Activated CD4-positive, alpha-beta T cell treated with anti-CD3 and anti-CD28 coated beads, Interleukin-2, Interleukin-4, amounts not matched to agents 100 ng/mL and 50 ng/mL, durations not matched to agents 16 hours and 8 hours (primary cell): ENCODE measurements at regions not wholly inside any gene's neighbourhood (a gene's known extent, or its start where the extent isn't known, plus 50 kb on each side); places are given as distances from the start of the nearest gene placed in this dataset.

Experiments
- DNase-seq: peaks from one replicate; pipeline ENCODE4 v3.0.0-alpha.2; 2020; ENCODE audit warnings: low spot score

DNA sequence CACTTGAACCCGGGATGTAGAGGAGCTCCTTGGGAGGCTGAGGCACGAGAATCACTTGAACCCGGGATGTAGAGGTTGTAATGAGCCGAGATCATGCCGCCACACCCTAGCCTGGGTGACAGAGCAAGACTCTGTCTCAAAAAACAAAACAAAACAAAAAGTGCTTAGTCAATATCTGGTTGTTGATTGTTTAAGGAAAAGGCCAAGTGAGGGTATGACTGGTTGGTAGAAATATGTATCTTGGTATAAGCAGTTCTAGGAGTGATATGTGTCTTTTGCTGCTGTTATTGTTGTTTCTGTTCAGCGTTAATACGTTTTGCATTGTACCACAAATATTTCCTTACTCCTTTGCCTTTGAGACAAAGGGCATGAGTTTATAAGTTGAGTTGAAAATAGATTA is 210.7 kb upstream of the DMRT1 start:
- no peak for DNase-seq

GRCh38 chr9:631596-631995 is 209.9 kb upstream of the DMRT1 start:
- DNase-seq: no peak

GRCh38 chr9:633461-633860 is 208.0 kb upstream of the DMRT1 start:
- DNase-seq: no peak

DNA sequence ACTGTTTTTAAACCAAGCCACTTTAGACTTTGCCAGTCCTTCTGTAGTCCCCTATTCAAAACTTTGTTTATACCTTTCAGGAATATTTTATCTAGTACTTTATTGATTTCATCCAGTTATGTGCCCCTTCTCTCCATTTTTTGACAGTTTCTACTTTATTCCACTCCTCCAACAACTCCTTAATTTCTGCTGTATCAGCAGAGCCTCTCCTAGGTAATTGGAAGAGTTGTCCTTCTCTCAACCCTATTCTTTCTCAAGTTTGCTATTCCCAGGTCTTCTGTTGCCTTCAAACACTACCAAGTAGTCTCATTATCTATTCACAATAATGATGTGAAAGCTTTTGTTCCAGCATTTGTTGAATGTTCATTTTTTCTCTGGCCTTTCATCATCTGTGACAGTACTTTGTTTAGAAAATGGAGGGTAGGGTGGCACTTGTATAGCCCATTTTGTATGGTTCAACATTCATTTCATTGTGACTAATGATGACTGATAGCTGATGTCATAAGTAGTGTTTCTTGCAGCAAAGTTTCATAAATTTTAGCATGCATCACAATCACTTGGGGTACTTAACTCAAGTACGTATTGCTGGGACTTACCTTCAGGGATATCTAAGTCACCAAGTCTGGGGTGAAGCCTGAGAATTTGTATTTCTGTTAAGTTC is 204.4 kb upstream of the DMRT1 start:
- no peak for DNase-seq

- no peak for DNase-seq
Observed at GRCh38 chr9:638152-638551, 203.3 kb upstream of the DMRT1 start.

GRCh38 chr9:642014-642413 is 199.5 kb upstream of the DMRT1 start:
- DNase-seq: no peak

DNA sequence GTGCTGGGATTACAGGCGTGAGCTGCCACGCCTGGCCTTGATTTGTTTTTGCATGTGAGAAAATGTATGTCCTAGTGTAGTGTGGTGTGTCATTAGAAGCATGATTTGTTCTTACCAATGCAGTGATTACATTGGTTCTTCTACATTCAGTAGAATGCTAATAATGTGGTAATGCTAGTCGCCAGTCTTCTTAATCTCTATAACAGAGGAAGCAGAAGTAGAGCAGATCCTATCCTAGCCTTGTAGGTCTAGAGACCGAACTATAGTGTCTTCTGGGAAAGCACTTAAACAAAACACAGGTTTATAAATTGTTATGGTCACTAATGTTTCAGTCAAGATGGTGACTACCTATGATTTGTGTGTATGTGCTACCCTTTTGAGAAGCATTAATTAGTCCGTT is 197.5 kb upstream of the DMRT1 start:
- no peak for DNase-seq

GRCh38 chr9:647522-647921 is 194.0 kb upstream of the DMRT1 start:
- DNase-seq: no peak

DNA sequence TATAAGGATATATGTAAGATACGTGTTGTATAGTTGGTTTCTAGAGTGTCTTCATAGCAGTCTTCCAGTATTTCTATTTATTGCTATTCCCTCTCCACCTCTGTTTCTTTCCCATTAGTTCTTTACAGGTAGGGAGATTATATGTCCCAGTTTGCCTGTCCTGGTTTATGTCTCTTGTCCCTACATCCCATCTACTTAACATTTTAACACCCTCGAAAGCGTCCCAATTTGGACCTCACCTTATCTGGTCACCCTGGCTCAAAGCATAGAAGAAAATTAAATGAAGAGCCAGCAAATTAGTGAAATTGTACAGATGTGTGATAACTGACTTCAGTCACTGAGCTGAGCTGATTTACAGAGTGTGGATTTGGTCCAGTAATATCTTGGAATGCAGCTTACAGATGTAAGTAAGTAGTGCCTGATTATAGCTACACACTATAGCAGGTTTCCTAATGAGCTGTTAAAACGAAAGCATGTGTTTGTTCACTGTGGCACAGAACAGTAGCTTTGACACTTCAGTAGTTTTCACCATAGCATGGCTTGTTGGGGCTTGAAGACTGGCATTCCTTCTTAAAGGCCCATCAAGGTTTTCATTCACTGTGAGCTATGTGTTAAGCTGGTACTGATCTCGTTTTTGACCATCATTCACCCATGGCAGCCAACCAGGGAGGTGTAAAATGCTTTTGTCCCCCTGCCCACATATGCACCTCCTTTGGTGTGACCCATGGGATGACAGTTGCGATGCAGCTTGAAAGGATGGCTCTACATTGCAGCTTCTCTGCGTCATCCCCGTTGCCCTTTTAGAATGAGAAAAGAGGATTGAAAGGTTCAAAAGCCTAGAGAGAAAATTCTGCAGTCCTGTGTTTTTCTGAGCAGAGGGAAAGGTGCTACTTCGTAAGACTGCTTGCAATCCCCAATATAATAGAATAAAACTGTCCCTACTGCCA is 192.1 kb upstream of the DMRT1 start:
- no peak for DNase-seq

- no peak for DNase-seq
Observed at GRCh38 chr9:650362-650761, 191.1 kb upstream of the DMRT1 start.

DNA sequence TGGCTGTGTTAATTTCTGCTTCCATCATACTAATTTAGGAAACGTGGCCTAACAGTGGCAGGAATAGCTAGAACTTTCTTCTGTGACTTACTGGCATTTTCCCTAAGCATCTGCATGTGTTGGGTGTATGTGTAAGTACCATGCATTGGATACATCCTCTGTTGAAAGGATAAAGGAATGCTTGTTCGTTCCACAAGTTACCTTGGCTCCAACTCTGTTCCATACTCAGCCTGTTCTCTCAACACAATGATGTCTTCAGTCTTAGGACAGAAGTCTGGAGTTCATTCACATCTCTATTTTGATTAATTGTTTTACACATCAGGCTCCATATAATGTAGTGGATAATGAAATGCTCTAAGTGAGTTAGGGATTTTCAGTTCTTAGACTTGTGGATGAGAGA is 190.1 kb upstream of the DMRT1 start:
- no peak for DNase-seq

DNA sequence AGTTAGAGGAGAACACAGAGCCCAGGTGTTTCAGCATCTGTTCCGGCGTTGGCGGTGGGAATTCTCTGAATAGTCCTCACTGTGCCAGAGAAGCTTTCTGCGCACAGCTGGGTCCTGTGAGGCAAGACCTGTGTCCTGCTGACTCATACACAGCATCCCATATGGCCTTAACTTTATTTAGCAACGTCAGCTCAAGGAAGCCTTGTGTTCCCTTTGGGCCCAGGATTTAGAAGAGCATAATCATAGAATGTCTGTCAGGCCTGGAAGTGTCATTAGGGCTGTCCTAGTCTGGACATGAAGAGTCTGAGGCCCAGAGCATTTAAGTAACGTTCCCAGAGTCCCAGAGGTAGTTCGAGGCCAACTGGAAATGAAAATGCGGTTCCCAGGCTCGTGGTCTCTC is 188.6 kb upstream of the DMRT1 start:
- no peak for DNase-seq

- no peak for DNase-seq
Observed at GRCh38 chr9:653421-653820, 188.1 kb upstream of the DMRT1 start.

DNA sequence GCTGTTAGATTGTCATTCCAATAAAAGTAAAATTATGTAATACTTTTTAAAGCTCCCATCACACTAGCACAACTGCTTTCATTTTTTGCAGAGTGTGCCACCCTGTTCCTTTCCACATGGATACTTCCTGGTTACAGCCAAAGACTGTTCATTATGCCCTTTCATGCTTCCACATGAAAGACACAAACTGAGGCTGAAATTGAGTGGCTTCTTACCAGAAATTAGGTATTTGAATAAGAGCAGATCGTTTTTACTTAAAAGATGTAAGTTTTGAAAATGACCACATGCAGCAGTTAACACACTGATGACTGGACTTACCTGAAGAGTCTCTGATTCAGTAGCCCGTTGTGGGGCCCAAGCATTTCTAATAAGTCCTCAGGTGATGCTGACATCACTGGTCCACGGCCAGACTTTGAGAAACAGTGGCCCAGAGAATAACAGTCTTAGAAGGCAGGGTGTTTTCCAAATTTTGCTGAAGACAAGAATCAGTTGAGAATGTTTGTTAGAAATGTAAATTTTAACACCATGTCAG is 187.6 kb upstream of the DMRT1 start:
- no peak for DNase-seq

GRCh38 chr9:655875-656274 is 185.6 kb upstream of the DMRT1 start:
- no peak for DNase-seq

DNA sequence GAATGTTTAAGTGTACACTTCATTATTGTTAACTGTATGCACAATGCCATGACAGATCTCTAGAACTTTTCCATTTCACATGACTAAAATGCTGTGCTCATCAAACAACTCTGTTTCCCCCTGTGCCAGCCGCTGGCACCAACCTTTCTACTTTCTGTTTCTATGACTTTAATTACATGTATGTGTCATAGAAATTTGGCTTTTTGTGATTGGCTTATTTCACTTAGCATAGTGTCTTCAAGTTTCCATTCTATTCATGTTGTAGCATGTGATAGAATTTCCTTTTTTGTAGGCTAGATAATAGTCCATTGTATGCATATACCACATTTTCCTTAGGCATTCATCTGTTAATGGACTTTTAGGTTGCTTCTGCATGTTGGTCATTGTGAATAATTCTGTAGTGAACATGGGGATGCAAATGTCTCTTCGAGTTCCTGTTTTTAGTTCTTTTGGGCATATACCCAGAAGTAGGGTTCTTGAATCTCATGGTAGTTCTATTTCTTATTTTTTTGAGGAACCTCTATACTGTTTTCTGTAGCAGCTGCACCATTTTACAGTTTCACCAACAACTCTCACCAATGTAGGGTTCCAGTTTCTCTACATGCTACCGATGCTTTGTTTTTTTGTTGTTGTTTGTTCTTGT is 184.4 kb upstream of the DMRT1 start:
- no peak for DNase-seq

DNA sequence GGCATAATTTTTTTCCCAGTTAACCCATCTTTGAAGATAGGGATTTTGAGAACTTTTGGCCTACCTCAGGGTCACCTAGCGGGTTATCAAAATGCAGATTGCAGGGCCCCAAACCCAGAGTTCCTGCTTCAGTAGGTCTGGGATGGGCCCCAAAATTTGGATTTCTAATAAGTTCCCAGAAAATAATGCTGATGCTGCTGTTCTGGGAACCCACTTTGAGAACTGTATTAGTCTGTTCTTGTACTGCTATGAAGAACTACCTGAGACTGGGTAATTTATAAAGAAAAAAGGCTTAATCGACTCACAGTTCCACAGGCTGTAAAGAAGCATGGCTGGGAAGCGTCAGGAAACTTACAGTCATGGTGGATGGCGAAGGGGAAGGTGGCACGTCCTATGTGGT is 182.2 kb upstream of the DMRT1 start:
- DNase-seq: no peak

- DNase-seq: no peak
Observed at GRCh38 chr9:660227-660626, 181.3 kb upstream of the DMRT1 start.

DNA sequence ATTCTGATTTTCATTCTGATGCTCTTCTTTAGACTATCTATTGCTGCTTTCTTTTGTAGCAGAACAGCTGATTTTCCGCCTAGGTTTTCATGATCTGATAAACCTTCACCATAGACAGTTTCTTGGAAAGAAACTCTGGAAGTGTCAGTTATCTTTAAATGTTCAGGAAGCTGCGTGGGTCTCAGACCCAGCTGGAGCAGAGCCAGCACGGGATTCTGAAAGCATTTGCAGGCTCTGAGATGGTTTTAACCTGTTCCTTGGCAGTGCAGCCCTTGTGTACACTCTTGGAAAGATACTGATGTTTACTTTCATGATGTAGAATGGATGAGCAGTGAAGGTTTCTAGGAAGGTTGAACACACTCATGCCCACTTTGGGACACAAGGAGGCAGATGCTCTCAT is 178.0 kb upstream of the DMRT1 start:
- no peak for DNase-seq

DNA sequence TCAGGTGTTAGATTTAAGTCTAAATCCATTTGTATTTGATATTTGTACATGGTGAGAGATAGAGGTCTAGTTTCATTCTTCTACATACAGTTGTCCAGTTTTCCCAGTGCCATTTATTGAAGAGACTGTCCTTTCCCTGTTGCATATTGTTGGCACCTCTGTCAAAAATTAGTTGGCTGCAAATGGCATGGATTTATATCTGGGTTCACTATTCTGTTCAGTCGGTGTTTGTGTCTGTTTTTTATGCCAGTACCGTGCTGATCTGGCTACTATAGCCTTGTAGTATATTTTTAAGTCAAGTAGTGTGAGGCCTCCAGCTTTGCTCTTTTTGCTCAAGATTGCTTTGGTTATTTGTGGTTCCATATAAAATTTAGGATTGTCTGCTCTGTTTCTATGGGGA is 176.2 kb upstream of the DMRT1 start:
- no peak for DNase-seq

GRCh38 chr9:671997-672396 is 169.5 kb upstream of the DMRT1 start:
- no peak for DNase-seq

- DNase-seq: no peak
Observed at GRCh38 chr9:672851-673250, 168.6 kb upstream of the DMRT1 start.
